Heart left ventricle (tissue), 16 donors: ENCODE measurements at regions not wholly inside any gene's neighbourhood (a gene's known extent, or its start where the extent isn't known, plus 50 kb on each side); places are given as distances from the start of the nearest gene placed in this dataset.
A peak's percentile ranks its signal among the peaks of the same experiment; 100 is the strongest.

Source experiments
- ATAC-seq, 4 donors: fragments of 200-7000 bp; cut with Tn5 transposase; one replicate each; pipeline ENCODE4 v1.9.1; 2020 to 2022; ENCODE audit warnings: moderate library complexity in 4 of 4, mild to moderate bottlenecking in 3 of 4, moderate number of reproducible peaks in 1 of 4
- DNase-seq, 5 donors: peaks; one replicate each; pipeline ENCODE4 v3.0.0-alpha.2; 2020
- H3K27ac ChIP-seq, 12 donors: fragments of 200-600 bp; sonication (generic) in 4 of 12; one replicate each; pipeline versions ENCODE4 v1.5.0 to v1.8.0; 2016 to 2022; ENCODE audit warnings: mild to moderate bottlenecking in 2 of 12
- H3K27me3 ChIP-seq, 9 donors: fragments of 200-600 bp; sonication (generic) in 2 of 9; one replicate each; pipeline versions ENCODE4 v1.5.1 to v1.8.0; 2016 to 2022; ENCODE audit warnings: mild to moderate bottlenecking in 3 of 9
- H3K36me3 ChIP-seq, 9 donors: fragments of 200-600 bp; sonication (generic) in 2 of 9; one replicate each; pipeline versions ENCODE4 v1.5.0 to v1.8.0; 2018 to 2022; ENCODE audit warnings: mild to moderate bottlenecking in 2 of 9
- H3K4me1 ChIP-seq, 12 donors: fragments of 200-600 bp; sonication (generic) in 4 of 12; one replicate each; pipeline versions ENCODE4 v1.5.0 to v1.8.0; 2016 to 2022; ENCODE audit warnings: mild to moderate bottlenecking in 3 of 12
- H3K4me3 ChIP-seq, 12 donors: fragments of 200-600 bp; sonication (generic) in 4 of 12; one replicate each; pipeline versions ENCODE4 v1.5.0 to v1.8.0; 2017 to 2022; ENCODE audit warnings: mild to moderate bottlenecking in 9 of 12, moderate library complexity in 4 of 12
- H3K9me3 ChIP-seq, 12 donors: fragments of 200-600 bp; sonication (generic) in 4 of 12; one replicate each; pipeline versions ENCODE4 v1.5.0 to v1.8.0; 2016 to 2022; ENCODE audit warnings: mild to moderate bottlenecking in 1 of 12
- CTCF ChIP-seq, 12 donors: fragments of 200-600 bp; sonication (generic) in 4 of 12; IDR thresholded peaks; one replicate each; pipeline versions ENCODE4 v1.5.0 to v1.8.0; 2018 to 2022; ENCODE audit warnings: antibody characterized with exemption in 12 of 12, mild to moderate bottlenecking in 5 of 12
- POLR2A ChIP-seq, 2 donors: fragments of 450-650 bp; IDR thresholded peaks; one replicate each; pipeline ENCODE4 v1.6.1; 2017; ENCODE audit warnings: antibody characterized with exemption in 2 of 2, mild to moderate bottlenecking in 2 of 2, moderate library complexity in 2 of 2
- WGBS, 4 donors: extraction: QIAGEN DNeasy Blood & Tissue Kit in 2 of 4; methylation state at CpG; one replicate each; pipeline versions ENCODE4 v1.1.5 to v1.1.7; 2013 to 2018; 5-methylcytosine and 5-hydroxymethylcytosine counted together
- intact Hi-C, 10 donors: fragments of 100-400 bp; cut with DNase I; formaldehyde crosslinking; loops; one replicate each; pipeline versions ENCODE4 v1.11.1 to v1.14.2; 2022
- donor health status: ischemic (EF 13 %, LVEDD 7.1; RV severe dilation, severe dysfunction).
- donor health status: healthy with polysubstance abuse.
- donor health status: DM: no; HTN: yes; CAD: no.
- donor health status: DM: no; HTN: no; CAD: no.
- donor health status: ischemic (EF 25% LVEDD 6.9; RV normal size, moderate dysfunction).
- donor health status: ischemic (EF 25% LVEDD 5.7; RV mildly dilated, moderate dysfunction).
- donor health status: healthy.
- donor health status: DM: yes; HTN: yes; CAD: no.
- donor health status: ischemic (EF 35%, LVEDD 5.7; RV mildly dilated, moderate dysfunction).
- donor health status: nonischemic (EF 11% LVEDD 7.7; RV severe dilation, severe dysfunction).
- donor health status: DM: yes; HTN: yes; CAD: no.
- donor health status: PGD.
- donor health status: ischemic (EF 29% LVEDD 5.4; RV normal size, mild dysfunction).
- donor health status: nonischemic (EF 23%, LVEDD 6.1; RV moderate dilation, normal function).

GRCh38 chr11:69903211-69903610 is 84.0 kb upstream of the FGF3 start:
- 85 to 90% (median 86%) methylated on average over 6 to 8 of the region's 8 CpGs for WGBS, 4 donors
- DNase-seq (peak in 2 of 5 donors; percentile 21 to 37), ATAC-seq (no peak)
- H3K36me3 ChIP-seq, result no peaks in the 10 kb centered on the region
- peaks cover 0 to 4% (median 0%) of the 10 kb centered on the region in 9 donors for H3K27me3 ChIP-seq
- peaks cover 0 to 13% (median 5%) of the 10 kb centered on the region in 12 donors for H3K4me1 ChIP-seq
- no peak overlapping the region for H3K27ac ChIP-seq
- H3K9me3 ChIP-seq, result no peaks in the 10 kb centered on the region
- TF ChIP-seq CTCF (IDR thresholded peaks at IDR 0.05), result no peak
- no peak for TF ChIP-seq POLR2A (IDR thresholded peaks at IDR 0.05)
- intact Hi-C loops, result no loop called here
- no peak overlapping the region for H3K4me3 ChIP-seq

GRCh38 chr11:69904161-69904973 is 85.2 kb upstream of the FGF3 start:
- DNase-seq (peak in 2 of 5 donors; percentile 8 to 33), ATAC-seq (no peak)
- TF ChIP-seq POLR2A (IDR thresholded peaks at IDR 0.05), result no peak
- Histone ChIP-seq H3K36me3 (no peaks in the 10 kb centered on the region), H3K9me3 (no peaks in the 10 kb centered on the region), H3K4me1 (peaks cover 0 to 13% (median 6%) of the 10 kb centered on the region in 12 donors), H3K27me3 (peaks cover 0 to 10% (median 0%) of the 10 kb centered on the region in 9 donors), H3K27ac (no peak overlapping the region), H3K4me3 (no peak overlapping the region)
- WGBS, 4 donors, result 65 to 77% (median 72%) methylated on average over 13 to 14 of the region's 14 CpGs
- intact Hi-C loops, result no loop called here

- H3K9me3 ChIP-seq, result no peaks in the 10 kb centered on the region
- ATAC-seq (no peak), DNase-seq (peak in 2 of 5 donors; percentile 9 to 27)
- no peak overlapping the region for H3K4me3 ChIP-seq
- H3K4me1 ChIP-seq, result peaks cover 0 to 18% (median 9%) of the 10 kb centered on the region in 12 donors
- 70 to 85% (median 82%) methylated on average over 6 of the region's 6 CpGs for WGBS, 4 donors
- no peak overlapping the region for H3K27ac ChIP-seq
- TF ChIP-seq POLR2A (IDR thresholded peaks at IDR 0.05) (no peak), CTCF (IDR thresholded peaks at IDR 0.05) (no peak)
- peaks cover 0 to 17% (median 4%) of the 10 kb centered on the region in 9 donors for H3K27me3 ChIP-seq
- intact Hi-C loops, result no loop called here
- no peaks in the 10 kb centered on the region for H3K36me3 ChIP-seq
These were observed 85.8 kb upstream of the FGF3 start for GRCh38 chr11:69904974-69905535.

- Histone ChIP-seq H3K9me3 (no peaks in the 10 kb centered on the region), H3K4me1 (peaks cover 0 to 17% (median 6%) of the 10 kb centered on the region in 12 donors), H3K27me3 (peaks cover 0 to 24% (median 4%) of the 10 kb centered on the region in 9 donors), H3K27ac (no peak overlapping the region), H3K36me3 (no peaks in the 10 kb centered on the region), H3K4me3 (no peak overlapping the region)
- ATAC-seq, result peak in 2 of 4 donors; percentile 36 to 48
- intact Hi-C loops, result no loop called here
- peak in 3 of 5 donors; percentile 19 to 48 (median 28) for DNase-seq
- TF ChIP-seq POLR2A (IDR thresholded peaks at IDR 0.05) (no peak), CTCF (IDR thresholded peaks at IDR 0.05) (no peak)
- 36 to 49% (median 45%) methylated on average over 11 to 13 of the region's 13 CpGs for WGBS, 4 donors
These were observed 86.6 kb upstream of the FGF3 start for GRCh38 chr11:69905611-69906452.
